Ascending aorta (tissue), 2 donors: ENCODE measurements at regions not wholly inside any gene's neighbourhood (a gene's known extent, or its start where the extent isn't known, plus 50 kb on each side); places are given as distances from the start of the nearest gene placed in this dataset.

Experiments
- DNase-seq, 2 donors: peaks; one replicate each; pipeline ENCODE4 v3.0.0-alpha.2; 2019; ENCODE audit warnings: low spot score in 2 of 2
- H3K27ac ChIP-seq, 2 donors: fragments of 200-600 bp; sonication (generic); one replicate each; pipeline ENCODE4 v1.5.1; 2016 to 2017; ENCODE audit warnings: mild to moderate bottlenecking in 1 of 2
- H3K27me3 ChIP-seq: fragments of 200-600 bp; sonication (generic); one replicate; pipeline ENCODE4 v1.5.1; 2017
- H3K36me3 ChIP-seq, 2 donors: fragments of 200-600 bp; sonication (generic); one replicate each; pipeline ENCODE4 v1.5.1; 2016
- H3K4me1 ChIP-seq, 2 donors: fragments of 200-600 bp; sonication (generic); one replicate each; pipeline ENCODE4 v1.5.1; 2016 to 2017; ENCODE audit warnings: mild to moderate bottlenecking in 1 of 2
- H3K4me3 ChIP-seq, 2 donors: fragments of 200-600 bp; sonication (generic); one replicate each; pipeline ENCODE4 v1.5.1; 2016 to 2017; ENCODE audit warnings: mild to moderate bottlenecking in 1 of 2
- H3K9me3 ChIP-seq, 2 donors: fragments of 200-600 bp; sonication (generic); one replicate each; pipeline ENCODE4 v1.5.1; 2016
- intact Hi-C: fragments of 100-400 bp; cut with DNase I; formaldehyde crosslinking; loops from one replicate; pipeline ENCODE4 v1.15.1; 2023
- TF ChIP-seq, protein P1 (sequence below), 3 experiments: fragments of 200-600 bp in 2 of 3; fragments of 450-650 bp in 1 of 3; sonication (generic) in 2 of 3; IDR thresholded peaks; one replicate each; pipeline ENCODE4 v1.5.1; 2016 to 2019; ENCODE audit warnings: antibody characterized with exemption in 3 of 3, mild to moderate bottlenecking in 1 of 3, moderate library complexity in 1 of 3

DNA sequence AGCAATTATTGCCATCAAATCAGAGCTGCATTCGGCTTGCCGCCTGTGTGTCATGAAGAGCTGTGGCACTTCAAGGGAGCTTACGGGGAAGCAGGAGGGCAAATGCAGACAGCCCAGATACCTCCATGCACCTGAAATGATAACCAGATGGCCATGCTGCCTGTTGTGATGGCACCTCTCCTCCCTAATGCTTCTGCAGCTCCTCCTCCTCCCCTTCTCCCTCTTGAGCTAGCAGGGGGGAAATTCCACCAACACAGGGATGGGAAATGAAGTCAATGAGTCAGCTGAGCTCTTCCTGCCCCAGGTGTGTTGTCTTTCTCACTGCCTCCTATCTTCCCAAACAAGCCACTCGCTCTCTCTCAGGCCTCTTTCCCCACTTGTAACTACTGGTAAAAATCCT, 565.0 kb downstream of the BCOR start:
- DNase-seq, result no peak
- intact Hi-C loops, result no loop called here
- H3K27ac ChIP-seq, result no peak overlapping the region
- H3K36me3 ChIP-seq, result no peaks in the 10 kb centered on the region
- no peak overlapping the region for H3K4me3 ChIP-seq
- H3K27me3 ChIP-seq, result no peaks in the 10 kb centered on the region
- H3K4me1 ChIP-seq, result no peaks in the 10 kb centered on the region
- TF ChIP-seq, protein P1, sequence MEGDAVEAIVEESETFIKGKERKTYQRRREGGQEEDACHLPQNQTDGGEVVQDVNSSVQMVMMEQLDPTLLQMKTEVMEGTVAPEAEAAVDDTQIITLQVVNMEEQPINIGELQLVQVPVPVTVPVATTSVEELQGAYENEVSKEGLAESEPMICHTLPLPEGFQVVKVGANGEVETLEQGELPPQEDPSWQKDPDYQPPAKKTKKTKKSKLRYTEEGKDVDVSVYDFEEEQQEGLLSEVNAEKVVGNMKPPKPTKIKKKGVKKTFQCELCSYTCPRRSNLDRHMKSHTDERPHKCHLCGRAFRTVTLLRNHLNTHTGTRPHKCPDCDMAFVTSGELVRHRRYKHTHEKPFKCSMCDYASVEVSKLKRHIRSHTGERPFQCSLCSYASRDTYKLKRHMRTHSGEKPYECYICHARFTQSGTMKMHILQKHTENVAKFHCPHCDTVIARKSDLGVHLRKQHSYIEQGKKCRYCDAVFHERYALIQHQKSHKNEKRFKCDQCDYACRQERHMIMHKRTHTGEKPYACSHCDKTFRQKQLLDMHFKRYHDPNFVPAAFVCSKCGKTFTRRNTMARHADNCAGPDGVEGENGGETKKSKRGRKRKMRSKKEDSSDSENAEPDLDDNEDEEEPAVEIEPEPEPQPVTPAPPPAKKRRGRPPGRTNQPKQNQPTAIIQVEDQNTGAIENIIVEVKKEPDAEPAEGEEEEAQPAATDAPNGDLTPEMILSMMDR (IDR thresholded peaks at IDR 0.05), result no peak
- no peaks in the 10 kb centered on the region for H3K9me3 ChIP-seq

DNA sequence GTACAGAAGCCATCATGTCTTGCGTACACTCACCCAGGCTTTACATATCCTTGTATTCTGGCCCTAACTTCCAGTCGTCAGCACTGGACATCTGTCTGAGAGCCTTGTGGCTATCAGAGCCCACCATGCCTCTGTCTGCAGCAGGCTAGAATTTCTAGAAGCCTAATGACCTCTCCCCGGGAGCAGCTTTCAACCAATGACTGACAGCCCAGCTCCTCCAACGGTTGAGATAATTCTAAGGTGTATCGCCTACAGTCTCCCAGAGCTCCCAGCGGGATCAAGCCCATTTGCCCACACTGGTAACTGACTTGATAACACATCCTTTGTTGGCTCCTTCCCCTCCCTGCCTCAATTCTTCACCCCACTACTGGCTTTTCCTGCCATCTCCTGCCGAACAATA, 562.8 kb downstream of the BCOR start:
- Histone ChIP-seq H3K36me3 (no peaks in the 10 kb centered on the region), H3K27ac (no peak overlapping the region), H3K9me3 (no peaks in the 10 kb centered on the region), H3K4me3 (no peak overlapping the region), H3K27me3 (no peaks in the 10 kb centered on the region), H3K4me1 (no peaks in the 10 kb centered on the region)
- DNase-seq, result no peak
- TF ChIP-seq, protein P1 (IDR thresholded peaks at IDR 0.05), result no peak
- intact Hi-C loops, result no loop called here

DNA sequence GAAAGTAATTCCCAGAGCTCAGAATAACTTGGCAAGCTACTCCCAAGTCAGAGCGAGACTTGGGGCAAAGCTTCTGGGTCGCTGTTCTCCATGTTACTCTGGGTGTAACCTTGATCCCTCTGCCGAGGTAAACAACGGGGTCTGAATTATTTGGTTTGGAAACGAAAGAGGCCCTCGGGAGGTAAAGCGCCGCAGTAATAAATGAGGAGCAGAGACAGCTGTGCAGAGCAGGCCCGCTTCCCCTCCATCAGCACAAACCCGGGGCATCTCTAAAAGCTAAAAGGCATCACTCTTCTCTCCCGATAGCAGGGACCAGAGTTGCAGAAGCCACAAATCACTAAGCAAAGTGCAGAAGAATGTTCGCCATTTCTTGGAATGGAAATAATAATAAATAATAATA, 561.5 kb downstream of the BCOR start:
- Histone ChIP-seq H3K4me1 (no peaks in the 10 kb centered on the region), H3K27ac (no peak overlapping the region), H3K4me3 (no peak overlapping the region), H3K9me3 (no peaks in the 10 kb centered on the region), H3K27me3 (no peaks in the 10 kb centered on the region), H3K36me3 (no peaks in the 10 kb centered on the region)
- TF ChIP-seq, protein P1 (IDR thresholded peaks at IDR 0.05), result no peak
- no peak for DNase-seq
- intact Hi-C loops, result no loop called here

DNA sequence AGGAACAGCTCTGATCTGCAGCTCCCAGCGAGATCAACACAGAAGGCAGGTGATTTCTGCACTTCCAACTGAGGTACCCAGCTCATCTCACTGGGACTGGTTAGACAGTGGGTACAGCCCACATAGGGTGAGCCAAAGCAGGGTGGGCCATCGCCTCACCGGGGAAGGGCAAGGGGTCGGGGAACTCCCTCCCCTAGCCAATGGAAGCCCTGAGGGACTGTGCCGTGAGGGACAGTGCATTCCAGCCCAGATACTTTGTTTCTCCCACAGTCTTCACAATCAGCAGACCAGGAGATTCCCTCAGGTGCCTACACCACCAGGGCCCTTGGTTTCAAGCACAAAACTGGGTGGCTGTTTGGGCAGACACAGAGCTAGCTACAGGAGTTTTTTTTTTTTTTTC, 555.9 kb downstream of the BCOR start:
- Histone ChIP-seq H3K4me3 (no peak overlapping the region), H3K27ac (no peak overlapping the region), H3K27me3 (no peaks in the 10 kb centered on the region), H3K4me1 (no peaks in the 10 kb centered on the region), H3K36me3 (no peaks in the 10 kb centered on the region), H3K9me3 (peaks cover 0 to 9% of the 10 kb centered on the region in 2 donors)
- DNase-seq, result no peak
- TF ChIP-seq, protein P1 (IDR thresholded peaks at IDR 0.05), result no peak
- intact Hi-C loops, result no loop called here

DNA sequence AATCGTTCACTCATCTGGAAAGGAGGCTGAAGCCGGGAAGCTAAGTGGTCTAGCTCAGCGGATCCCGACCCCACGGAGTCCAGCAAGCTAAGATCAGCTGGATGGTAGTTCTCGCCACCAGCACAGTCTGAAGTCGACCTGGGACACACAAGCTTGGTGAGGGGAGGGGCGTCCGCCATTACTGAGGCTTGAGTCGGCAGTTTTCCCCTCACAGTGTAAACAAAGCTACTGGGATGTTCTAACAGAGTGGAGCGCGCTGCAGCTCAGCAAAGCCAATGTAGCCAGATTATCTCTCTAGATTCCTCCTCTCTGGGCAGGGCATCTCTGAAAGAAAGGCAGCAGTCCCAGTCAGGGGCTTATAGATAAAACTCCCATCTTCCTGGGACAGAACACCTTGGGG, 555.4 kb downstream of the BCOR start:
- H3K4me3 ChIP-seq, result no peak overlapping the region
- peaks cover 0 to 9% of the 10 kb centered on the region in 2 donors for H3K9me3 ChIP-seq
- H3K27me3 ChIP-seq, result no peaks in the 10 kb centered on the region
- H3K4me1 ChIP-seq, result no peaks in the 10 kb centered on the region
- DNase-seq, result no peak
- no peaks in the 10 kb centered on the region for H3K36me3 ChIP-seq
- no peak overlapping the region for H3K27ac ChIP-seq
- TF ChIP-seq, protein P1 (IDR thresholded peaks at IDR 0.05), result no peak
- intact Hi-C loops, result no loop called here

DNA sequence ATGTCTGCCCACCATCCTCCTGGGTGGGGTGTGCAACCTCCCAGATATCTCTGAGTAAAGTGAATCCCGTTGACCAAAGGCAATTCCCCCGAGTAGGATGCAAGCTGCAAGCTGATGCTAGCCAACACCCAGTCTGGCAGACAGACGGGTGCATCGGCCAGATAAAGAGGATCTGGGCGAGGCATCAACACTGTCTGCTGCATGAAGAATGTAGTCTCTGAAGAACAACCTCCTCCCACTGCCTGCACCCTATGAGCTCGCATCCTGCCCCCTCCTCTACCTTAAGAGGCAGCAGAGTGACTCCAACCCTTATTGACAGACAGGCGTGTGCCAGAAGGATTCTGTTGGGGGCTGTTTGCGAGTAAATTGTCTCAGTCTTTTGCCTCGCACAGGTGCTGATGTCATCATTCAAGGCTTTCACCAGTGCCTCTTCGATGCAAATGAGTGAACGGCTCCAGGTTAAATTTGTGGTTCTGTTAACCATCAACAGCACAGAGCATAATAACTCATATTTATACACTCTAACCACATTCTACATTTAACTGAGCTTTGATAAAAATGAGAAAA, 546.9 kb downstream of the BCOR start:
- H3K27ac ChIP-seq, result no peak overlapping the region
- H3K36me3 ChIP-seq, result no peaks in the 10 kb centered on the region
- H3K9me3 ChIP-seq, result no peaks in the 10 kb centered on the region
- intact Hi-C loops, result no loop called here
- TF ChIP-seq, protein P1 (IDR thresholded peaks at IDR 0.05), result no peak
- no peak overlapping the region for H3K4me3 ChIP-seq
- no peaks in the 10 kb centered on the region for H3K27me3 ChIP-seq
- DNase-seq, result no peak
- H3K4me1 ChIP-seq, result no peaks in the 10 kb centered on the region
